AML-193 (cell line): ENCODE measurements at regions not wholly inside any gene's neighbourhood (a gene's known extent, or its start where the extent isn't known, plus 50 kb on each side); places are given as distances from the start of the nearest gene placed in this dataset.

ENCODE experiments used
- DNase-seq, 2 experiments: peaks; one replicate each; lab custom pipeline; 2025; lab: John Stamatoyannopoulos, UW

GRCh38 chr9:16099732-16100536 lies 547.1 kb downstream of the CCDC171 start:
- no peak for DNase-seq

GRCh38 chr9:16100537-16101091 lies 547.8 kb downstream of the CCDC171 start:
- DNase-seq, result no peak

- no peak for DNase-seq
Observed at GRCh38 chr9:16102154-16102553, 549.3 kb downstream of the CCDC171 start.

- DNase-seq, result no peak
Observed at GRCh38 chr9:16103620-16104397, 551.0 kb downstream of the CCDC171 start.

GRCh38 chr9:16105168-16106020 lies 552.6 kb downstream of the CCDC171 start:
- DNase-seq, result no peak

GRCh38 chr9:16106021-16106571 lies 553.3 kb downstream of the CCDC171 start:
- no peak for DNase-seq

GRCh38 chr9:16112116-16112515 lies 559.3 kb downstream of the CCDC171 start:
- DNase-seq, result no peak

GRCh38 chr9:16115994-16116393 lies 563.2 kb downstream of the CCDC171 start:
- DNase-seq, result no peak

GRCh38 chr9:16118043-16118442 lies 565.2 kb downstream of the CCDC171 start:
- no peak for DNase-seq

GRCh38 chr9:16119261-16120230 lies 566.7 kb downstream of the CCDC171 start:
- DNase-seq, result no peak

GRCh38 chr9:16120231-16120641 lies 567.4 kb downstream of the CCDC171 start:
- DNase-seq, result no peak

- no peak for DNase-seq
Observed at GRCh38 chr9:16120727-16121126, 567.9 kb downstream of the CCDC171 start.

- DNase-seq, result no peak
Observed at GRCh38 chr9:16121168-16121567, 568.3 kb downstream of the CCDC171 start.

- DNase-seq, result no peak
Observed at GRCh38 chr9:16121601-16122286, 568.9 kb downstream of the CCDC171 start.

- DNase-seq, result no peak
Observed at GRCh38 chr9:16125629-16126028, 572.8 kb downstream of the CCDC171 start.

- no peak for DNase-seq
Observed at GRCh38 chr9:16126042-16126441, 573.2 kb downstream of the CCDC171 start.

GRCh38 chr9:16128003-16128402 lies 575.2 kb downstream of the CCDC171 start:
- DNase-seq, result no peak

GRCh38 chr9:16131264-16131663 lies 578.4 kb downstream of the CCDC171 start:
- no peak for DNase-seq

- no peak for DNase-seq
Observed at GRCh38 chr9:16132513-16132912, 579.7 kb downstream of the CCDC171 start.

GRCh38 chr9:16133032-16133431 lies 580.2 kb downstream of the CCDC171 start:
- no peak for DNase-seq
